ENCODE measurements at regions not wholly inside any gene's neighbourhood (a gene's known extent, or its start where the extent isn't known, plus 50 kb on each side); places are given as distances from the start of the nearest gene placed in this dataset.

- BruUV-seq (replicated peaks): no TSS peak
- TF ChIP-seq CTCF (IDR thresholded peaks at IDR 0.05; ENCODE audit: insufficient read depth in 1 of 2, low read depth in 1 of 2, low read length in 1 of 2, severe bottlenecking in 1 of 2, unreplicated experiment in 1 of 2): no peak
- POLR2A ChIA-PET: no interaction called here
Observed at GRCh38 chr5:112614285-112614684, 123.4 kb upstream of the APC start.

GRCh38 chr5:112614986-112615385 lies 122.7 kb upstream of the APC start:
- POLR2A ChIA-PET: no interaction called here
- no peak for DNase-seq
- no peak overlapping the region for H3K4me3 ChIP-seq (ENCODE audit: low read depth, low read length)
- H3K4me1 Mint-ChIP-seq (ENCODE audit: low read depth, unreplicated experiment): no peaks in the 10 kb centered on the region
- H3K9me3 ChIP-seq: no peaks in the 10 kb centered on the region
- H3K27me3 Mint-ChIP-seq (ENCODE audit: insufficient read depth, unreplicated experiment): peaks cover 11% of the 10 kb centered on the region
- no peaks in the 10 kb centered on the region for H3K4me1 ChIP-seq
- no peak overlapping the region for H3K27ac Mint-ChIP-seq (ENCODE audit: unreplicated experiment)
- no peaks in the 10 kb centered on the region for H3K9me3 Mint-ChIP-seq (ENCODE audit: unreplicated experiment)
- H3K4me3 Mint-ChIP-seq (ENCODE audit: unreplicated experiment): no peak overlapping the region
- no peak for TF ChIP-seq CTCF (IDR thresholded peaks at IDR 0.05; ENCODE audit: insufficient read depth in 1 of 2, low read depth in 1 of 2, low read length in 1 of 2, severe bottlenecking in 1 of 2, unreplicated experiment in 1 of 2)
- no peaks in the 10 kb centered on the region for H3K27me3 ChIP-seq (replicated peaks; ENCODE audit: control insufficient read depth, insufficient read depth, low read length)
- BruUV-seq (replicated peaks): no TSS peak
- intact Hi-C loops (cut with micrococcal nuclease; ENCODE audit: unreplicated experiment): no loop called here
- H3K36me3 ChIP-seq (ENCODE audit: control insufficient read depth, insufficient read depth, low read length): no peaks in the 10 kb centered on the region
- H3K36me3 Mint-ChIP-seq (ENCODE audit: insufficient read depth, unreplicated experiment): no peaks in the 10 kb centered on the region
- CTCF ChIA-PET: no interaction called here

More at GRCh38 chr5:112614285-112614684, 123.4 kb upstream of the APC start:
- no peaks in the 10 kb centered on the region for H3K4me1 Mint-ChIP-seq (ENCODE audit: low read depth, unreplicated experiment)
- intact Hi-C loops (cut with micrococcal nuclease; ENCODE audit: unreplicated experiment): no loop called here
- DNase-seq: no peak
- no peak overlapping the region for H3K4me3 Mint-ChIP-seq (ENCODE audit: unreplicated experiment)
- H3K9me3 ChIP-seq: no peaks in the 10 kb centered on the region
- H3K27me3 Mint-ChIP-seq (ENCODE audit: insufficient read depth, unreplicated experiment): peaks cover 11% of the 10 kb centered on the region
- CTCF ChIA-PET: no interaction called here
- no peaks in the 10 kb centered on the region for H3K9me3 Mint-ChIP-seq (ENCODE audit: unreplicated experiment)
- H3K4me3 ChIP-seq (ENCODE audit: low read depth, low read length): no peak overlapping the region
- no peak overlapping the region for H3K27ac Mint-ChIP-seq (ENCODE audit: unreplicated experiment)
- H3K36me3 ChIP-seq (ENCODE audit: control insufficient read depth, insufficient read depth, low read length): no peaks in the 10 kb centered on the region
- no peaks in the 10 kb centered on the region for H3K27me3 ChIP-seq (replicated peaks; ENCODE audit: control insufficient read depth, insufficient read depth, low read length)
- H3K36me3 Mint-ChIP-seq (ENCODE audit: insufficient read depth, unreplicated experiment): no peaks in the 10 kb centered on the region
- no peaks in the 10 kb centered on the region for H3K4me1 ChIP-seq

GRCh38 chr5:112616812-112617547 lies 120.7 kb upstream of the APC start:
- Mint-ChIP-seq H3K9me3 (ENCODE audit: unreplicated experiment) (no peaks in the 10 kb centered on the region), H3K4me3 (ENCODE audit: unreplicated experiment) (no peak overlapping the region), H3K36me3 (ENCODE audit: insufficient read depth, unreplicated experiment) (no peaks in the 10 kb centered on the region), H3K27me3 (ENCODE audit: insufficient read depth, unreplicated experiment) (peaks cover 11% of the 10 kb centered on the region), H3K27ac (ENCODE audit: unreplicated experiment) (no peak overlapping the region), H3K4me1 (ENCODE audit: low read depth, unreplicated experiment) (no peaks in the 10 kb centered on the region)
- POLR2A ChIA-PET: no interaction called here
- BruUV-seq (replicated peaks): no TSS peak
- Histone ChIP-seq H3K36me3 (ENCODE audit: control insufficient read depth, insufficient read depth, low read length) (no peaks in the 10 kb centered on the region), H3K27me3 (replicated peaks; ENCODE audit: control insufficient read depth, insufficient read depth, low read length) (no peaks in the 10 kb centered on the region), H3K4me1 (no peaks in the 10 kb centered on the region), H3K4me3 (ENCODE audit: low read depth, low read length) (no peak overlapping the region), H3K9me3 (no peaks in the 10 kb centered on the region)
- no peak for TF ChIP-seq CTCF (IDR thresholded peaks at IDR 0.05; ENCODE audit: insufficient read depth in 1 of 2, low read depth in 1 of 2, low read length in 1 of 2, severe bottlenecking in 1 of 2, unreplicated experiment in 1 of 2)
- intact Hi-C loops (cut with micrococcal nuclease; ENCODE audit: unreplicated experiment): no loop called here
- CTCF ChIA-PET: no interaction called here
- DNase-seq: no peak
